Fibroblast of lung (primary cell): ENCODE measurements at regions not wholly inside any gene's neighbourhood (a gene's known extent, or its start where the extent isn't known, plus 50 kb on each side); places are given as distances from the start of the nearest gene placed in this dataset.

Experiments used
- DNase-seq, 2 donors: peaks; one replicate each; pipeline versions ENCODE4 v3.0.0 to v3.0.0-alpha.2; 2010; ENCODE audit warnings: low read depth in 2 of 2
- H2AFZ ChIP-seq: 2 replicates; pipeline ENCODE4 v1.5.1; 2012; ENCODE audit warnings: low read length, control low read depth, inconsistent platforms
- H3K27ac ChIP-seq: 2 replicates; pipeline ENCODE4 v1.5.1; 2011; ENCODE audit warnings: low read length, control low read depth; ENCODE audit not compliant: insufficient read depth
- H3K27me3 ChIP-seq: 2 replicates; pipeline ENCODE4 v1.5.1; 2011; ENCODE audit warnings: mild to moderate bottlenecking, low read length; ENCODE audit not compliant: control insufficient read depth, insufficient read depth
- H3K36me3 ChIP-seq: 2 replicates; pipeline ENCODE4 v1.5.1; 2011; ENCODE audit warnings: low read length; ENCODE audit not compliant: control insufficient read depth, insufficient read depth
- H3K4me1 ChIP-seq: 2 replicates; pipeline ENCODE4 v1.5.1; 2011; ENCODE audit warnings: low read length; ENCODE audit not compliant: control insufficient read depth, insufficient read depth; ENCODE audit errors: extremely low read depth
- H3K4me2 ChIP-seq: 2 replicates; pipeline ENCODE4 v1.5.1; 2011; ENCODE audit warnings: low read length, control low read depth; ENCODE audit not compliant: insufficient read depth; ENCODE audit errors: extremely low read depth
- H3K4me3 ChIP-seq, 4 experiments: fragments of 200-600 bp in 1 of 4; sonication (generic) in 1 of 4; replicated peaks in 1 of 4; 2 replicates each; pipeline ENCODE4 v1.5.1; 2011 to 2016; ENCODE audit warnings: low read length in 4 of 4, low read depth in 3 of 4, mild to moderate bottlenecking in 3 of 4, control low read depth in 2 of 4, inconsistent platforms in 1 of 4, mixed read lengths in 1 of 4; ENCODE audit not compliant: insufficient read depth in 1 of 4; ENCODE audit errors: control extremely low read depth in 1 of 4
- H3K79me2 ChIP-seq: 2 replicates; pipeline ENCODE4 v1.5.1; 2012; ENCODE audit warnings: mild to moderate bottlenecking, low read length, inconsistent platforms; ENCODE audit not compliant: control insufficient read depth, insufficient read depth
- H3K9ac ChIP-seq: 2 replicates; pipeline ENCODE4 v1.5.1; 2011; ENCODE audit warnings: mild to moderate bottlenecking, low read length, control low read depth; ENCODE audit not compliant: insufficient read depth
- H3K9me3 ChIP-seq: 2 replicates; pipeline ENCODE4 v1.5.1; 2012; ENCODE audit warnings: low read depth, low read length; ENCODE audit not compliant: control insufficient read depth, insufficient read depth
- H4K20me1 ChIP-seq: 2 replicates; pipeline ENCODE4 v1.5.1; 2011; ENCODE audit warnings: low read length; ENCODE audit not compliant: control insufficient read depth, insufficient read depth; ENCODE audit errors: extremely low read depth
- CTCF ChIP-seq, 2 donors: IDR thresholded peaks in 1 of 2; conservative IDR thresholded peaks in 1 of 2; 1 replicate in 1 of 2; 2 replicates in 1 of 2; pipeline ENCODE4 v1.5.1; 2011 to 2012; ENCODE audit warnings: low read length in 2 of 2, control low read depth in 1 of 2, inconsistent platforms in 1 of 2, low read depth in 1 of 2, mild to moderate bottlenecking in 1 of 2
- EZH2 ChIP-seq: IDR thresholded peaks from 2 replicates; pipeline ENCODE4 v1.5.1; 2012; ENCODE audit warnings: low read length, control low read depth, mild to moderate bottlenecking; ENCODE audit errors: missing control alignments

DNA sequence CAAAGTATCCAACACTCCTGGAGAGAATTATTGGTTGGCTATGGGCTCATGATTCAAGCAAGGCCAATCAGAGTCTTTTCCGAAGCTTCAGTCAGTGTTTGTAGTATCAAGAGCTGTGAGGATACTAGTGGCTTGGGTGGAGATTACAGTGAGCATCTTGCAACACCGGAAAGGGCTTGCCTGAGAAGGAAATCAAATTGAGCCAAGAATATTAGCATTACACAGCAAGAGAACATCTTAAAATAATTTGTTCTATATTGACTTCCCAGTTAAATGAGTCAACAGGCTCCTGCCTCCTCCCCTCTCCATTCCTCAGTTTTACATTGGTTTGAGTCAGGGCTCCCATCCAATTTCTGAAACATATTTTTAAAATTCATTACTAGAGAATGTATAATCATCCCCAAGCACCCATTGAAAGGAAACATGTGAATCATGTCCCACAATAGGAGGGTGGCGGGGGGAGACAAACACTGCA lies 127.4 kb downstream of the ELAPOR2 start:
- no peak overlapping the region for H2AFZ ChIP-seq
- DNase-seq: peak; percentile 74 to 90
- H3K27me3 ChIP-seq: no peaks in the 10 kb centered on the region
- H3K79me2 ChIP-seq: no peaks in the 10 kb centered on the region
- H4K20me1 ChIP-seq: no peaks in the 10 kb centered on the region
- no peaks in the 10 kb centered on the region for H3K36me3 ChIP-seq
- no peaks in the 10 kb centered on the region for H3K4me1 ChIP-seq
- no peak overlapping the region for H3K4me3 ChIP-seq
- TF ChIP-seq CTCF (conservative IDR thresholded peaks at IDR 0.05 in 1 of 2, IDR thresholded peaks at IDR 0.05 in 1 of 2; ENCODE audit: low read depth in 1 of 2, low read length in 2 of 2) (no peak), EZH2 (no peak)
- no peak overlapping the region for H3K9ac ChIP-seq
- H3K4me2 ChIP-seq: no peak overlapping the region
- H3K27ac ChIP-seq: no peak overlapping the region
- no peaks in the 10 kb centered on the region for H3K9me3 ChIP-seq

GRCh38 chr7:86931439-86931838 lies 128.0 kb downstream of the ELAPOR2 start:
- Histone ChIP-seq H3K36me3 (no peaks in the 10 kb centered on the region), H4K20me1 (no peaks in the 10 kb centered on the region), H3K27me3 (no peaks in the 10 kb centered on the region), H3K4me1 (no peaks in the 10 kb centered on the region), H2AFZ (no peak overlapping the region), H3K79me2 (no peaks in the 10 kb centered on the region), H3K9ac (no peak overlapping the region), H3K4me3 (no peak overlapping the region), H3K4me2 (no peak overlapping the region), H3K27ac (no peak overlapping the region), H3K9me3 (no peaks in the 10 kb centered on the region)
- DNase-seq: no peak
- no peak for TF ChIP-seq EZH2
- no peak for TF ChIP-seq CTCF (conservative IDR thresholded peaks at IDR 0.05 in 1 of 2, IDR thresholded peaks at IDR 0.05 in 1 of 2; ENCODE audit: low read depth in 1 of 2, low read length in 2 of 2)

DNA sequence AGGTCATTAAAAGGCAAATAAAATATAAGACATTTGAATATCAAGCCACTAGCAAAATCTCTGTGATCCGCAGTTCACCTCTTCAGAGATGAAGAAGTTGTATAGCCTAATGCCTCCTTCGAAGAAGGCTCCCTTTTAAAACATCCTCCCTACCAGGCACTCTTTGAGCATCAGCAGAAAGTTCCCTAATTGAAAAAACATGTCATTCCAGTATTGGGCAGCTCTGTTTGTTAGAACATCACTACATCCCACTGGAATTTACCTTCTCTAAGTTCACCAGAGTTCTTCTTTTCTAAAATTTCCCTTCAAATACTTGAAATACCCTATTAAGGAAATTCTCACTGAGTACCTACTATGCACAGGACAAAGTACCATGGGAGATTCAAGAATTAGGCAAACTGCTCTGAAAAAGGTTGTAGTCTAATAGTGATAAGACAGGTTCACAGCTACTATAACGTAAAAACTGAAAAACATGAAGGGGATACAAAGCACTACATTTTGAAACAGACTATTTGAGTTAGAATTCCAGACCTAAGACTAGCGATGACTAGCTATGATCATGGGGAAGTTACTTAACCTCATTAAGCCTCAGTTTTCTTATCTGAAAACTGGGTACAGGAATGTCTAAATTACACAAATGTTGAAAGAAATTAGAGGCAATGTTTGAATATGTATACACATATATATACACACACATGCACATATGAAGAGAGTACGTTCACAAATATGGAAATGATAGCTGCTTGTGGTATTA lies 128.7 kb downstream of the ELAPOR2 start:
- H2AFZ ChIP-seq: no peak overlapping the region
- TF ChIP-seq CTCF (conservative IDR thresholded peaks at IDR 0.05 in 1 of 2, IDR thresholded peaks at IDR 0.05 in 1 of 2; ENCODE audit: low read depth in 1 of 2, low read length in 2 of 2): no peak
- TF ChIP-seq EZH2: no peak
- no peak overlapping the region for H3K27ac ChIP-seq
- no peak overlapping the region for H3K4me3 ChIP-seq
- DNase-seq: no peak
- H3K4me2 ChIP-seq: no peak overlapping the region
- H3K27me3 ChIP-seq: no peaks in the 10 kb centered on the region
- no peaks in the 10 kb centered on the region for H3K4me1 ChIP-seq
- no peaks in the 10 kb centered on the region for H3K9me3 ChIP-seq
- H3K79me2 ChIP-seq: no peaks in the 10 kb centered on the region
- no peaks in the 10 kb centered on the region for H4K20me1 ChIP-seq
- no peak overlapping the region for H3K9ac ChIP-seq
- no peaks in the 10 kb centered on the region for H3K36me3 ChIP-seq
